ENCODE measurements at regions not wholly inside any gene's neighbourhood (a gene's known extent, or its start where the extent isn't known, plus 50 kb on each side); places are given as distances from the start of the nearest gene placed in this dataset.
A peak's percentile ranks its signal among the peaks of the same experiment; 100 is the strongest.

DNA sequence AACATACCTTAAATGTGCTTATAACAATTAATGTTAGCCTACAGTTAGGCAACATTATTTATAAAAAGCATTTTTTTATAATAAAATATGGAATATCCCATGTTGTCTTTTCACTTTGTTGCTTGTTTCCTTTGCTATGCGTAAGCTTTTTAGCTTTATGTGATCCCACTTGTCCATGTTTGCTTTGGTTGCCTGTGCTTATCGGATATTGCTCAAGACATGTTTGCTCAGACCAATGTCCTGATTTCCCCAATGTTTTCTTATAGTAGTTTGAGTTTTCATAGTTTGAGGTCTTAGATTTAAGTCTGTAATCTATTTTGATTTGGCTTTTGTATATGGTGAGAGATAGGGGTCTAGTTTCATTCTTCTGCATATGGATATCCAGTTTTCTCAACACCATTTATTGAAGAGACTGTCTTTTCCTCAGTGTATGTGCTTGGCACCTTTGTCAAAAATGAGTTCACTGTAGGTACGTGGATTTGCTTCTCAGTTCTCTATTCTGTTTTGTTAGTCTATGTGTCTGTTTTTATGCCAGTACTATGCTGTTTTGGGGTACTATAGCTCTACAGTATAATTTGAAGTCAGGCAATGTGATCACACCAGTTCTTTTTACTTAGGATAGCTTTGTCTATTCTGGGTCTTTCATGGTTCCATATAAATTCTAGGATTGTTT is 592.7 kb upstream of the SEMA6D start (continued):
- 0 out of 2 replicates have a peak, but pooled peaks have one; percentile 10 for TF ChIP-seq HNF4G (IDR thresholded peaks at IDR 0.05; ENCODE audit: borderline replicate concordance, low read depth, low read length)
- no peak for TF ChIP-seq HNF4G (CRISPR knock-in tag; IDR thresholded peaks at IDR 0.05; ENCODE audit: borderline replicate concordance, low read depth)
- TF ChIP-seq HOXA5 (CRISPR knock-in tag; IDR thresholded peaks at IDR 0.05), result no peak
- TF ChIP-seq, protein P1, sequence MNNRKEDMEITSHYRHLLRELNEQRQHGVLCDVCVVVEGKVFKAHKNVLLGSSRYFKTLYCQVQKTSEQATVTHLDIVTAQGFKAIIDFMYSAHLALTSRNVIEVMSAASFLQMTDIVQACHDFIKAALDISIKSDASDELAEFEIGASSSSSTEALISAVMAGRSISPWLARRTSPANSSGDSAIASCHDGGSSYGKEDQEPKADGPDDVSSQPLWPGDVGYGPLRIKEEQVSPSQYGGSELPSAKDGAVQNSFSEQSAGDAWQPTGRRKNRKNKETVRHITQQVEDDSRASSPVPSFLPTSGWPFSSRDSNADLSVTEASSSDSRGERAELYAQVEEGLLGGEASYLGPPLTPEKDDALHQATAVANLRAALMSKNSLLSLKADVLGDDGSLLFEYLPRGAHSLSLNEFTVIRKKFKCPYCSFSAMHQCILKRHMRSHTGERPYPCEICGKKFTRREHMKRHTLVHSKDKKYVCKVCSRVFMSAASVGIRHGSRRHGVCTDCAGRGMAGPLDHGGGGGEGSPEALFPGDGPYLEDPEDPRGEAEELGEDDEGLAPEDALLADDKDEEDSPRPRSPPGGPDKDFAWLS (CRISPR knock-in tag; IDR thresholded peaks at IDR 0.05; ENCODE audit: borderline replicate concordance), result no peak
- TF ChIP-seq ZNF136 (CRISPR knock-in tag; IDR thresholded peaks at IDR 0.05; ENCODE audit: low read depth), result no peak
- no peak for TF ChIP-seq MXI1 (IDR thresholded peaks at IDR 0.05; ENCODE audit: borderline replicate concordance, low read depth, low read length)
- TF ChIP-seq ZNF205 (CRISPR knock-in tag; IDR thresholded peaks at IDR 0.05), result no peak
- TF ChIP-seq DR1 (CRISPR knock-in tag; IDR thresholded peaks at IDR 0.05), result no peak
- no peak for TF ChIP-seq SSRP1 (CRISPR knock-in tag; IDR thresholded peaks at IDR 0.05)
- TF ChIP-seq FOXO1 (CRISPR knock-in tag; IDR thresholded peaks at IDR 0.05), result peak; percentile 21; the same call in 1 of the 2 replicates
- no peak for TF ChIP-seq GTF2F1 (IDR thresholded peaks at IDR 0.05; ENCODE audit: low read length)
- no peak for TF ChIP-seq ZNF672 (CRISPR knock-in tag; IDR thresholded peaks at IDR 0.05)
- TF ChIP-seq, protein P2, sequence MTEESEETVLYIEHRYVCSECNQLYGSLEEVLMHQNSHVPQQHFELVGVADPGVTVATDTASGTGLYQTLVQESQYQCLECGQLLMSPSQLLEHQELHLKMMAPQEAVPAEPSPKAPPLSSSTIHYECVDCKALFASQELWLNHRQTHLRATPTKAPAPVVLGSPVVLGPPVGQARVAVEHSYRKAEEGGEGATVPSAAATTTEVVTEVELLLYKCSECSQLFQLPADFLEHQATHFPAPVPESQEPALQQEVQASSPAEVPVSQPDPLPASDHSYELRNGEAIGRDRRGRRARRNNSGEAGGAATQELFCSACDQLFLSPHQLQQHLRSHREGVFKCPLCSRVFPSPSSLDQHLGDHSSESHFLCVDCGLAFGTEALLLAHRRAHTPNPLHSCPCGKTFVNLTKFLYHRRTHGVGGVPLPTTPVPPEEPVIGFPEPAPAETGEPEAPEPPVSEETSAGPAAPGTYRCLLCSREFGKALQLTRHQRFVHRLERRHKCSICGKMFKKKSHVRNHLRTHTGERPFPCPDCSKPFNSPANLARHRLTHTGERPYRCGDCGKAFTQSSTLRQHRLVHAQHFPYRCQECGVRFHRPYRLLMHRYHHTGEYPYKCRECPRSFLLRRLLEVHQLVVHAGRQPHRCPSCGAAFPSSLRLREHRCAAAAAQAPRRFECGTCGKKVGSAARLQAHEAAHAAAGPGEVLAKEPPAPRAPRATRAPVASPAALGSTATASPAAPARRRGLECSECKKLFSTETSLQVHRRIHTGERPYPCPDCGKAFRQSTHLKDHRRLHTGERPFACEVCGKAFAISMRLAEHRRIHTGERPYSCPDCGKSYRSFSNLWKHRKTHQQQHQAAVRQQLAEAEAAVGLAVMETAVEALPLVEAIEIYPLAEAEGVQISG (CRISPR knock-in tag; IDR thresholded peaks at IDR 0.05), result no peak
- TF ChIP-seq, protein P3, sequence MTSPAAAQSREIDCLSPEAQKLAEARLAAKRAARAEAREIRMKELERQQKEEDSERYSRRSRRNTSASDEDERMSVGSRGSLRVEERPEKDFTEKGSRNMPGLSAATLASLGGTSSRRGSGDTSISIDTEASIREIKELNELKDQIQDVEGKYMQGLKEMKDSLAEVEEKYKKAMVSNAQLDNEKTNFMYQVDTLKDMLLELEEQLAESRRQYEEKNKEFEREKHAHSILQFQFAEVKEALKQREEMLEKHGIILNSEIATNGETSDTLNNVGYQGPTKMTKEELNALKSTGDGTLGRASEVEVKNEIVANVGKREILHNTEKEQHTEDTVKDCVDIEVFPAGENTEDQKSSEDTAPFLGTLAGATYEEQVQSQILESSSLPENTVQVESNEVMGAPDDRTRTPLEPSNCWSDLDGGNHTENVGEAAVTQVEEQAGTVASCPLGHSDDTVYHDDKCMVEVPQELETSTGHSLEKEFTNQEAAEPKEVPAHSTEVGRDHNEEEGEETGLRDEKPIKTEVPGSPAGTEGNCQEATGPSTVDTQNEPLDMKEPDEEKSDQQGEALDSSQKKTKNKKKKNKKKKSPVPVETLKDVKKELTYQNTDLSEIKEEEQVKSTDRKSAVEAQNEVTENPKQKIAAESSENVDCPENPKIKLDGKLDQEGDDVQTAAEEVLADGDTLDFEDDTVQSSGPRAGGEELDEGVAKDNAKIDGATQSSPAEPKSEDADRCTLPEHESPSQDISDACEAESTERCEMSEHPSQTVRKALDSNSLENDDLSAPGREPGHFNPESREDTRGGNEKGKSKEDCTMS (CRISPR knock-in tag; conservative IDR thresholded peaks at IDR 0.05), result no peak
- TF ChIP-seq PRPF4 (IDR thresholded peaks at IDR 0.05; ENCODE audit: low read depth, low read length, poor library complexity, severe bottlenecking), result no peak
- no peak for TF ChIP-seq ZNF121 (CRISPR knock-in tag; IDR thresholded peaks at IDR 0.05)
- no peak for TF ChIP-seq ZEB1 (IDR thresholded peaks at IDR 0.05; ENCODE audit: insufficient replicate concordance, low read depth)
- peak; percentile 65 for TF ChIP-seq CEBPG (CRISPR knock-in tag; IDR thresholded peaks at IDR 0.05)
- TF ChIP-seq PHF8 (CRISPR knock-in tag; IDR thresholded peaks at IDR 0.05), result no peak
- TF ChIP-seq, protein P4, sequence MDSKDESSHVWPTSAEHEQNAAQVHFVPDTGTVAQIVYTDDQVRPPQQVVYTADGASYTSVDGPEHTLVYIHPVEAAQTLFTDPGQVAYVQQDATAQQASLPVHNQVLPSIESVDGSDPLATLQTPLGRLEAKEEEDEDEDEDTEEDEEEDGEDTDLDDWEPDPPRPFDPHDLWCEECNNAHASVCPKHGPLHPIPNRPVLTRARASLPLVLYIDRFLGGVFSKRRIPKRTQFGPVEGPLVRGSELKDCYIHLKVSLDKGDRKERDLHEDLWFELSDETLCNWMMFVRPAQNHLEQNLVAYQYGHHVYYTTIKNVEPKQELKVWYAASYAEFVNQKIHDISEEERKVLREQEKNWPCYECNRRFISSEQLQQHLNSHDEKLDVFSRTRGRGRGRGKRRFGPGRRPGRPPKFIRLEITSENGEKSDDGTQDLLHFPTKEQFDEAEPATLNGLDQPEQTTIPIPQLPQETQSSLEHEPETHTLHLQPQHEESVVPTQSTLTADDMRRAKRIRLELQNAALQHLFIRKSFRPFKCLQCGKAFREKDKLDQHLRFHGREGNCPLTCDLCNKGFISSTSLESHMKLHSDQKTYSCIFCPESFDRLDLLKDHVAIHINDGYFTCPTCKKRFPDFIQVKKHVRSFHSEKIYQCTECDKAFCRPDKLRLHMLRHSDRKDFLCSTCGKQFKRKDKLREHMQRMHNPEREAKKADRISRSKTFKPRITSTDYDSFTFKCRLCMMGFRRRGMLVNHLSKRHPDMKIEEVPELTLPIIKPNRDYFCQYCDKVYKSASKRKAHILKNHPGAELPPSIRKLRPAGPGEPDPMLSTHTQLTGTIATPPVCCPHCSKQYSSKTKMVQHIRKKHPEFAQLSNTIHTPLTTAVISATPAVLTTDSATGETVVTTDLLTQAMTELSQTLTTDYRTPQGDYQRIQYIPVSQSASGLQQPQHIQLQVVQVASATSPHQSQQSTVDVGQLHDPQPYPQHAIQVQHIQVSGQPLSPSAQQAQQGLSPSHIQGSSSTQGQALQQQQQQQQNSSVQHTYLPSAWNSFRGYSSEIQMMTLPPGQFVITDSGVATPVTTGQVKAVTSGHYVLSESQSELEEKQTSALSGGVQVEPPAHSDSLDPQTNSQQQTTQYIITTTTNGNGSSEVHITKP (CRISPR knock-in tag; IDR thresholded peaks at IDR 0.05; ENCODE audit: low read depth), result no peak
- peak; percentile 40; the same call in 1 of the 2 replicates for TF ChIP-seq SALL1 (CRISPR knock-in tag; IDR thresholded peaks at IDR 0.05)
